Spinal cord (tissue), 9 donors: ENCODE measurements at regions not wholly inside any gene's neighbourhood (a gene's known extent, or its start where the extent isn't known, plus 50 kb on each side); places are given as distances from the start of the nearest gene placed in this dataset.

Experiments
- DNase-seq, 6 donors: peaks; one replicate each; pipeline versions ENCODE4 v3.0.0 to v3.0.0-alpha.2; 2013 to 2015; ENCODE audit warnings: low spot score in 6 of 6, low read depth in 4 of 6
- H3K27ac ChIP-seq: one replicate; pipeline ENCODE4 v1.5.1; 2013; ENCODE audit warnings: low read depth, low read length, control low read depth
- H3K27me3 ChIP-seq: one replicate; pipeline ENCODE4 v1.6.1; 2013; ENCODE audit warnings: low read length; ENCODE audit not compliant: control insufficient read depth, insufficient read depth
- H3K36me3 ChIP-seq: one replicate; pipeline ENCODE4 v1.6.1; 2013; ENCODE audit warnings: low read length; ENCODE audit not compliant: control insufficient read depth, insufficient read depth
- H3K4me1 ChIP-seq: one replicate; pipeline ENCODE4 v1.6.1; 2013; ENCODE audit warnings: low read length; ENCODE audit not compliant: control insufficient read depth, insufficient read depth
- H3K4me3 ChIP-seq: one replicate; pipeline ENCODE4 v1.5.1; 2013; ENCODE audit warnings: low read depth, low read length, control low read depth
- H3K9me3 ChIP-seq: one replicate; pipeline ENCODE4 v1.6.1; 2013; ENCODE audit warnings: low read length; ENCODE audit not compliant: control insufficient read depth, insufficient read depth
- WGBS: methylation state at CpG from one replicate; pipeline ENCODE4 v1.1.5; 2013; ENCODE audit warnings: missing lambda C conversion rate; ENCODE audit not compliant: insufficient coverage; 5-methylcytosine and 5-hydroxymethylcytosine counted together
- donor health status: healthy.

DNA sequence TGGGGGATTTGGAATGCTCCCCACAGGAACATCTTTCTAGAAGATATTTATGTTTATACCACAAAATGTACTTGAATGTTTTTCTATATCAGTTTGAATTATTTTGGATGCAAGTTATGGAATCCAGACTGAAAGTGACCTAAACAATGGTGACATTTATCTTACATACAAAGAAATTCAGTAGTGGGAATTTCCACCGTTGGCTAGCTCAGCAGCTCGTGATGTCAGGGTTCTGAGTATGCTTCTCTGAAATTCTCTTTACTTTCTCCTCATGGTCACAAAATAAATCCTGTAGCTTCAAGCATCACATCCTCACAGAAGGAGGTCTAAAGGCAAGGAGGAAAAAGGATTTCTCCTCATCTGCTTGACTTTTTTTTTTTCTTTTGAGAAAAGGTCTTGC lies 105.3 kb downstream of the AKAIN1 start:
- no peaks in the 10 kb centered on the region for H3K4me1 ChIP-seq
- no peak overlapping the region for H3K27ac ChIP-seq
- no peak for DNase-seq
- no CpG with 5 or more reads among the region's 2 CpGs for WGBS
- H3K27me3 ChIP-seq = no peaks in the 10 kb centered on the region
- no peaks in the 10 kb centered on the region for H3K36me3 ChIP-seq
- no peak overlapping the region for H3K4me3 ChIP-seq
- H3K9me3 ChIP-seq = peaks cover 3% of the 10 kb centered on the region

DNA sequence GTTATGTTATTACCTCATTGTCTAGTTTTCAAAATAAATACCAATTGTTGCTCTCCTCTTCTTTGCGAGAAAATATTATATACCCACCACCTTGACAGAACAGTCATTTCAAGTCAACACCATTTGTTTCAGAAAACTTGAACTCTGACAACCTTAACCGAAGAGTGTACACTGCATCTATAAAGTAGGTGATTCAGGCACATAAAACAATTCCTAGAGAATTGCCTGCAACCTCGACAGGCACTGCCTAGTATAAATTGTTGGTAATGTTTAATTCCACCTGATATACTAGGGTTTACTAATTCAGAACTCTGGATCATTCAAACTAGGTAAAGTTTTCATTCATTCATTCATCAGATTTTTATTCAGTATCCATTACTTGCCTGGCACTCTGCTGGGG lies 121.8 kb downstream of the AKAIN1 start:
- no peaks in the 10 kb centered on the region for H3K4me1 ChIP-seq
- no CpG with 5 or more reads among the region's 3 CpGs for WGBS
- H3K36me3 ChIP-seq = no peaks in the 10 kb centered on the region
- no peaks in the 10 kb centered on the region for H3K27me3 ChIP-seq
- H3K27ac ChIP-seq = no peak overlapping the region
- no peaks in the 10 kb centered on the region for H3K9me3 ChIP-seq
- no peak for DNase-seq
- no peak overlapping the region for H3K4me3 ChIP-seq

DNA sequence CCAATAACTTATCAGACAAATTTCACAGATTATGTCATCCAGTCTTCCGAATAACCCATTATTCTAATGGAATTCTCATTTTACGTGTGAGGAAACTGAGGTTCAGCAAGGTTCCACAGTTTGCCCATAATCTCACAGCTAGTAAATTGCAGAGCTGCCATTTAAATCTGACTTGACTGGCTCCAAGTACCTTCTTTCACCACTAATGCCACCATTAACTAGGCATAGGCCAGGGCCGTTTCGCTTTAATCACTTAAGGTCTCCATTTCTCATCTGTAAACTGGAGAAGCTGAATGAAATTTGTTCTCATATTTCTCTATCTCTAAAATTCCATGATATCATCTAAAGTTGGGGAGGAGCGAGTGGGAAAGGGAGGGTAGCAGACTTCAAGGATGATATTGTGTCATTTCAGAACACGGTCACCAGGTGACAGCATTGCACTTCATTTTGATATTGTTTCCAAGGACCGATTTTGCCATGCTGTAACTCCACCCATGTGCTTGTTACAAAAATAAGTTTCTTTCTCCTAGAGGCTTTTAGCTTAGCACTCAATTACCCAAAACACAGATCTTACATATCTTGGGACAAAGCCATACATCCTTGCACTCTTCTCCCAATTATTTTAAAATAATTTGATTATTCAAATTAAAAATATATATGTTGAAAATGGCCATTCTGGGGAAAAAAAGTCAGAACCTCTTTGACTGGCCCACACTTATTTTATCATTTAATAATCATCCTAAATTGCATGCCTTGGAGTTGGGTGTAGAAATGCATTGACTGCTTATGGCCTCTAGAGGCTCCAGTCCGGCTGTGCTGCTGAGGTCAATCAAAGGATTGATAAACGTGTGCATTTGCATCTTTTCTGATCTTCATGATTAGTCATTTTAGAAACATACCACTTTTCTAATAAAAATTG lies 123.8 kb downstream of the AKAIN1 start:
- H3K27me3 ChIP-seq = no peaks in the 10 kb centered on the region
- H3K36me3 ChIP-seq = no peaks in the 10 kb centered on the region
- no peaks in the 10 kb centered on the region for H3K9me3 ChIP-seq
- no peak overlapping the region for H3K27ac ChIP-seq
- H3K4me3 ChIP-seq = no peak overlapping the region
- peak in 5 of 6 donors; percentile 33 to 92 (median 51) for DNase-seq
- no peaks in the 10 kb centered on the region for H3K4me1 ChIP-seq
- WGBS = 52% methylated on average over 6 of the region's 9 CpGs

DNA sequence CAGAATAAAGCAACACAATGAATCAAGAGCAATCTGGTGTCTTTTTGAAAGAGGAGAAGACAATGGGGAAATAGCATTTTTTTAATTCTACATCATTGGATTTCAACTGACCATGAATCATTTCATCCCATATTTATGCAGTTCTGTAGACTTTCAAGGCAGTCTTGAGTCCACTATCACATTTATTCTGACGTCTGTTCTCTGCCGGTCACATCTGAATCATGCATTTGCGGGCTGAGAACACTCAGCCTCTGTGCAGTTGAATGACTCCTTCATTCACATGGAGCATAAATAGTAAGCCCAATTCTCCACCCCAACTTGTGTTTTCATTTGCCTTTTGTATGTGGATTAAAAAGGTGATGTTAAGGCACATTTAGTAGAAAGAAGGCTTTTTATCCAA lies 128.2 kb downstream of the AKAIN1 start:
- no peaks in the 10 kb centered on the region for H3K27me3 ChIP-seq
- H3K36me3 ChIP-seq = no peaks in the 10 kb centered on the region
- no peak overlapping the region for H3K27ac ChIP-seq
- no peaks in the 10 kb centered on the region for H3K9me3 ChIP-seq
- no peak overlapping the region for H3K4me3 ChIP-seq
- no CpG with 5 or more reads among the region's 3 CpGs for WGBS
- no peaks in the 10 kb centered on the region for H3K4me1 ChIP-seq
- DNase-seq = no peak

DNA sequence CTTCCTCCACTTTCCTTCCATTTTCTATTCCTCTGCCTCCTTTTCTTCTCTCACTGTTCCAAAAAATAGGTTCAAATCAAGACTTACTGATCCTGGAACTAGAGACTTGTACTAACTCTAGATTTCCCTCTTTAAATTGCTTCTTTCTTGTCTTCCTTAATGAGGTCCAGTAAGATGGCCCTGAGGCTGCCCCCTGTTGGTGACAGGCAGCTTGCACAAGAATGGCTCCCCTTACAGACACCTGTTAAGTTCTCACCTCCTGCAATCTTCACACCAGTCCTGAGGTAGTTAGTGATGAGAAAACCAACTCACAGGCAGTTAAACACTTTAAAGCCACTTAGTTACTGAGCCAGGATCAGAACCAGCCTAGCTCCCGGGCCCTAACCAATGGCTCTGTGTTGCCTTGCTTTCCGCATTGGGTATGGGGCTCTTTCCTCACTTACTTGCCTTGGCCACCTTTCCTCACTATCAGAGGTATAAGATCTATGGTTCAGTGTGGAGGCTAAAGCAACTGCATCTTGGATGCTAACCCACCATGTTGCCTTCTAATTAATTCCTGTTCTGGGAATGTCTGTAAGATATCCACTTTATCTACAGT lies 130.6 kb downstream of the AKAIN1 start:
- no peak for DNase-seq
- Histone ChIP-seq H3K27ac (no peak overlapping the region), H3K4me1 (no peaks in the 10 kb centered on the region), H3K4me3 (no peak overlapping the region), H3K36me3 (no peaks in the 10 kb centered on the region), H3K27me3 (no peaks in the 10 kb centered on the region), H3K9me3 (no peaks in the 10 kb centered on the region)
- WGBS = 100% methylated on average over 1 of the region's 2 CpGs

DNA sequence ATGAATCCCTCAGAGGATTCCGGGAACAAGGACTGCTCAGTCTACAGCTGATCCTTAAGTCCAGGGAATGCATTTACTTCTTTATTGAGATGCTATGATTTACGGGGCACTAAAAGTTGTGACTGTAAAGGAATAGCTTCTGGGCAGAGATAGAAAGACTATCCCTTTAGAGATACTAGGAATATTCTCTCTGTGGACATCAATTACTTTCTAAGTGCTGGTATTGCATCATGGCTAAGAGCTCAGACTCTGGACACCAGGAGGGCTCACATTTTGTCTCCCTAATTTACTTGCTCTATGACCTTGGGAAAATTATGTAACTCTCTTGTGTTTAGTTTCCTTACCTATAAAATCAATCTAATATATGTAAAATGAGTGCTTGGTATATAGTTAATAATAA lies 131.4 kb downstream of the AKAIN1 start:
- no peaks in the 10 kb centered on the region for H3K36me3 ChIP-seq
- no peak for DNase-seq
- H3K27ac ChIP-seq = no peak overlapping the region
- no peaks in the 10 kb centered on the region for H3K27me3 ChIP-seq
- no peak overlapping the region for H3K4me3 ChIP-seq
- WGBS = 100% methylated on average over 1 of the region's 2 CpGs
- no peaks in the 10 kb centered on the region for H3K4me1 ChIP-seq
- H3K9me3 ChIP-seq = no peaks in the 10 kb centered on the region

DNA sequence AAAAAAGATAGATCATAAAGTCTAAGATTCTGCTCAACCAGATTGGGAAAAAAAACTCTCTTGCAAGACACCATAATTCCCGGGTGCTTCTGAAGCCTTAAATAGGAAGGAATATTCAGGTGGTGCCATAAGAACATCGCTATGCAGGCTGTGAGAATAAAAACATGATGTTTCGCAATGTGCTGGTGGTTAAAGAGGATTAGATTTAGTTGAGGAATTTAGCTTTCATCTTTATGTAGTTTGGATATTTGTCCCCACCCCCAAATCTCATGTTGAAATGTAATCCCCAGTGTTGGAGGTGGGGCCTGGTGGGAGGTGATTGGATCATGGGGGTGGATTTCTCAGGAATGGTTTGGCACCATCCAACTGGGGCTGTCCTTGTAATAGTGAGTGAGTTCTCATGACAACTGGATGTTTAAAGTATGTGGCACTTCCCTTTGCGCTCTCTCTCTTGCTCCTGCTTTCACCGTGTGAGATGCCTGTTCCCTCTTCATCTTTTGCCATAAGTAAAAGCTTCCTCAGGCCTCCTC lies 132.2 kb downstream of the AKAIN1 start:
- Histone ChIP-seq H3K4me3 (no peak overlapping the region), H3K27ac (no peak overlapping the region), H3K27me3 (no peaks in the 10 kb centered on the region), H3K36me3 (no peaks in the 10 kb centered on the region), H3K9me3 (no peaks in the 10 kb centered on the region), H3K4me1 (no peaks in the 10 kb centered on the region)
- DNase-seq = no peak
- WGBS = 100% methylated on average over 2 of the region's 5 CpGs

DNA sequence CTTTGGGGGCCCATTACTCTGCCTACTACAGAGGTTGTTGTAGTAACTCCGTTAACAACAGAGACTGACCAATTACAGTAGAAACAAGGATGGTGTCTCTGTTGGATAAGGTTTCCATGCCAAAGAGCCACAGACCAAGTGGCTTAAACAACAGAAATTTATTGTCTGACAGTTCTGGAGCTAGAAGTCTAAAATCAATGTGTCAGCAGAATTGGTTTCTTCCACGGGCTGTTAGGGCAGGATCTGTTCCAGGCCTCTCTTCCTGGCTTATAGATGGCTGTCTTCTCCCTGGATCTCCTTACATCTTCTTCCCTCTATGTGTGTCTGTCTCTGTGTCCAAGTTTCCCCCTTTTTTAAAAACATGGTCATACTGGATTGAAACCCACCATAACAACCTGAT lies 135.3 kb downstream of the AKAIN1 start:
- H3K4me3 ChIP-seq = no peak overlapping the region
- H3K27me3 ChIP-seq = no peaks in the 10 kb centered on the region
- H3K9me3 ChIP-seq = no peaks in the 10 kb centered on the region
- no peak overlapping the region for H3K27ac ChIP-seq
- WGBS = 94% methylated on average over 2 of the region's 2 CpGs
- no peaks in the 10 kb centered on the region for H3K36me3 ChIP-seq
- no peak for DNase-seq
- H3K4me1 ChIP-seq = peaks cover 4% of the 10 kb centered on the region

DNA sequence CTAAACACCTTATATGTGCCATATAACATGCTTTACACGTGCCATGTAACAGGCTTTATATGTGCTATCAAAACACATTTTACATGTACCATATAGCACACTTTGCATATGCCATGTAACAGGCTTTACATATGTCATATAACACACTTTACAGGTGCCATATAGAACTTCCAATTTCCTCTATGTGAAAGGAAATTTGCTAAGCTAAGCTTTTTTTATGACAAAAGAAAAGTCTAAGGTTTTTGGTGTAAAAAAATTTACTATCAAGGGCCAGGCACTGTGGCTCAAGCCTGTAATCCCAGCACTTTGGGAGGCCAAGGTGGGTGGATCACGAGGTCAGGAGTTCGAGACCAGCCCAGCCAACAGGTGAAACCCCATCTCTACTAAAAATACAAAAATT lies 136.5 kb downstream of the AKAIN1 start:
- no peak overlapping the region for H3K27ac ChIP-seq
- H3K27me3 ChIP-seq = no peaks in the 10 kb centered on the region
- WGBS = 88% methylated on average over 1 of the region's 3 CpGs
- DNase-seq = no peak
- H3K36me3 ChIP-seq = no peaks in the 10 kb centered on the region
- peaks cover 4% of the 10 kb centered on the region for H3K4me1 ChIP-seq
- no peak overlapping the region for H3K4me3 ChIP-seq
- H3K9me3 ChIP-seq = no peaks in the 10 kb centered on the region

DNA sequence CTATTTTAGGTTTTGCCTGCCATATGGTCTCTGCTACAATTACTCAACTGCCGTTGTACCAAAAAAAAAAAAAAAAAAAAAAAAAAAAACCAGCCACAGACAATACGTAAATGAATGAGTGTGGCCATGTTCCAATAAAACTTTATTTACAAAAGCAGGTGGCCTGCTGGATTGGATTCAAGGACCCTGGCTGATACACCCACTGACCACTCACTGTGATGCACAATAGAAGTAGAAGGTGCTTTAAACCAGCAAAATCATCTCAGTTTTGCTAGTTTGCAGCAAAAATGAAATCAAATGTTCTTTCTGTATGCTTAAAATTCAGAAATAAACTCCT lies 137.4 kb downstream of the AKAIN1 start:
- H3K36me3 ChIP-seq = no peaks in the 10 kb centered on the region
- no peak for DNase-seq
- no peaks in the 10 kb centered on the region for H3K9me3 ChIP-seq
- H3K4me1 ChIP-seq = peaks cover 4% of the 10 kb centered on the region
- WGBS = no CpG with 5 or more reads among the region's 2 CpGs
- H3K27me3 ChIP-seq = no peaks in the 10 kb centered on the region
- H3K4me3 ChIP-seq = no peak overlapping the region
- H3K27ac ChIP-seq = no peak overlapping the region
